H9 (cell line): ENCODE measurements at regions not wholly inside any gene's neighbourhood (a gene's known extent, or its start where the extent isn't known, plus 50 kb on each side); places are given as distances from the start of the nearest gene placed in this dataset.

Experiments
- DNase-seq: peaks from one replicate; pipeline ENCODE4 v3.0.0-alpha.2; 2017
- H2AFZ ChIP-seq: one replicate; pipeline ENCODE4 v1.6.1; 2013; ENCODE audit warnings: mild to moderate bottlenecking, low read length, control low read depth, moderate library complexity
- H2AK5ac ChIP-seq: 2 replicates; pipeline ENCODE4 v1.6.1; 2013; ENCODE audit warnings: low read length, control low read depth, mixed read lengths; ENCODE audit not compliant: insufficient read length
- H2BK120ac ChIP-seq: one replicate; pipeline ENCODE4 v1.6.1; 2013; ENCODE audit warnings: low read depth, mild to moderate bottlenecking, low read length, control low read depth, inconsistent platforms; ENCODE audit not compliant: poor library complexity, severe bottlenecking
- H2BK12ac ChIP-seq: 2 replicates; pipeline ENCODE4 v1.6.1; 2013; ENCODE audit warnings: low read length, control low read depth, mixed read lengths, low read depth; ENCODE audit not compliant: insufficient read length
- H2BK15ac ChIP-seq: 2 replicates; pipeline ENCODE4 v1.6.1; 2013; ENCODE audit warnings: low read depth, low read length, control low read depth
- H2BK20ac ChIP-seq: one replicate; pipeline ENCODE4 v1.6.1; 2013; ENCODE audit warnings: low read depth, mild to moderate bottlenecking, low read length, control low read depth, inconsistent platforms; ENCODE audit not compliant: poor library complexity, severe bottlenecking
- H2BK5ac ChIP-seq: 2 replicates; pipeline ENCODE4 v1.6.1; 2013; ENCODE audit warnings: low read length, control low read depth, mixed read lengths; ENCODE audit not compliant: insufficient read length
- H3K14ac ChIP-seq: 2 replicates; pipeline ENCODE4 v1.6.1; 2013; ENCODE audit warnings: low read length, control low read depth; ENCODE audit not compliant: insufficient read depth
- H3K18ac ChIP-seq: 2 replicates; pipeline ENCODE4 v1.6.1; 2013; ENCODE audit warnings: low read depth, mild to moderate bottlenecking, mixed read lengths, low read length, control low read depth; ENCODE audit not compliant: insufficient read length
- H3K23ac ChIP-seq: 2 replicates; pipeline ENCODE4 v1.6.1; 2013; ENCODE audit warnings: low read length, control low read depth, mixed read lengths, low read depth; ENCODE audit not compliant: insufficient read length
- H3K23me2 ChIP-seq: 2 replicates; pipeline ENCODE4 v1.6.1; 2013; ENCODE audit warnings: low read depth, mild to moderate bottlenecking, mixed read lengths, low read length, control low read depth; ENCODE audit not compliant: insufficient read length, poor library complexity, severe bottlenecking
- H3K27ac ChIP-seq: 2 replicates; pipeline ENCODE4 v1.5.1; 2013; ENCODE audit warnings: low read length, control low read depth, mixed read lengths, low read depth; ENCODE audit not compliant: insufficient read length
- H3K27me3 ChIP-seq: 2 replicates; pipeline ENCODE4 v1.6.1; 2013; ENCODE audit warnings: low read length, control low read depth, inconsistent platforms; ENCODE audit not compliant: insufficient read depth
- H3K4ac ChIP-seq: 2 replicates; pipeline ENCODE4 v1.6.1; 2013; ENCODE audit warnings: low read depth, mild to moderate bottlenecking, control low read depth, inconsistent platforms, low read length, moderate library complexity
- H3K4me1 ChIP-seq: 2 replicates; pipeline ENCODE4 v1.6.1; 2013; ENCODE audit warnings: low read length, control low read depth, inconsistent platforms; ENCODE audit not compliant: insufficient read depth
- H3K4me2 ChIP-seq: 2 replicates; pipeline ENCODE4 v1.6.1; 2013; ENCODE audit warnings: low read length, control low read depth, mixed read lengths; ENCODE audit not compliant: insufficient read length, insufficient read depth
- H3K56ac ChIP-seq: 2 replicates; pipeline ENCODE4 v1.6.1; 2013; ENCODE audit warnings: low read depth, mild to moderate bottlenecking, mixed read lengths, low read length, control low read depth; ENCODE audit not compliant: insufficient read length
- H3K79me1 ChIP-seq: 2 replicates; pipeline ENCODE4 v1.6.1; 2013; ENCODE audit warnings: low read depth, mild to moderate bottlenecking, moderate library complexity, low read length, control low read depth, inconsistent platforms; ENCODE audit not compliant: insufficient read depth, poor library complexity, severe bottlenecking
- H3K79me2 ChIP-seq: 2 replicates; pipeline ENCODE4 v1.6.1; 2013; ENCODE audit warnings: low read length, control low read depth, inconsistent platforms; ENCODE audit not compliant: insufficient read depth
- H3K9ac ChIP-seq: 2 replicates; pipeline ENCODE4 v1.6.1; 2013; ENCODE audit warnings: low read length, control low read depth, mixed read lengths; ENCODE audit not compliant: insufficient read length; ENCODE audit errors: extremely low read depth
- H3K9me3 ChIP-seq: one replicate; pipeline ENCODE4 v1.6.1; 2013; ENCODE audit warnings: low read depth, low read length, inconsistent platforms; ENCODE audit not compliant: control insufficient read depth
- H3T11ph ChIP-seq: one replicate; pipeline ENCODE4 v1.6.1; 2013; ENCODE audit warnings: mild to moderate bottlenecking, low read length, control low read depth, inconsistent platforms
- H4K20me1 ChIP-seq: one replicate; pipeline ENCODE4 v1.6.1; 2013; ENCODE audit not compliant: control insufficient read depth, insufficient read length, insufficient read depth
- H4K5ac ChIP-seq: 2 replicates; pipeline ENCODE4 v1.6.1; 2013; ENCODE audit warnings: low read depth, mild to moderate bottlenecking, mixed read lengths, low read length, control low read depth; ENCODE audit not compliant: insufficient read length
- H4K8ac ChIP-seq: replicated peaks from 2 replicates; pipeline ENCODE4 v1.6.1; 2013; ENCODE audit warnings: low read length, control low read depth, mixed read lengths, low read depth; ENCODE audit not compliant: insufficient read length
- H4K91ac ChIP-seq: 2 replicates; pipeline ENCODE4 v1.6.1; 2013; ENCODE audit warnings: low read depth, mild to moderate bottlenecking, moderate library complexity, mixed read lengths, low read length, control low read depth; ENCODE audit not compliant: insufficient read length
- H3K27ac Mint-ChIP-seq, 3 experiments: 2 replicates in 2 of 3; 3 replicates in 1 of 3; pipeline ENCODE4 v1.8.0; 2020 to 2021; ENCODE audit warnings: mixed read lengths in 3 of 3, mild to moderate bottlenecking in 1 of 3, moderate library complexity in 1 of 3
- H3K27me3 Mint-ChIP-seq: 2 replicates; pipeline ENCODE4 v1.8.0; 2021; ENCODE audit warnings: low read depth, mild to moderate bottlenecking, moderate library complexity, mixed read lengths
- H3K36me3 Mint-ChIP-seq, 3 experiments: 2 replicates in 2 of 3; 3 replicates in 1 of 3; pipeline ENCODE4 v1.8.0; 2020 to 2021; ENCODE audit warnings: low read depth in 3 of 3, mixed read lengths in 3 of 3; ENCODE audit not compliant: insufficient read depth in 1 of 3
- H3K4me1 Mint-ChIP-seq, 2 experiments: 2 replicates each; pipeline ENCODE4 v1.8.0; 2020; ENCODE audit warnings: mixed read lengths in 2 of 2
- H3K4me3 Mint-ChIP-seq, 2 experiments: 2 replicates in 1 of 2; 3 replicates in 1 of 2; pipeline ENCODE4 v1.8.0; 2020 to 2021; ENCODE audit warnings: mild to moderate bottlenecking in 2 of 2, mixed read lengths in 2 of 2, moderate library complexity in 1 of 2
- H3K9me3 Mint-ChIP-seq, 2 experiments: 2 replicates in 1 of 2; 3 replicates in 1 of 2; pipeline ENCODE4 v1.8.0; 2020; ENCODE audit warnings: mild to moderate bottlenecking in 2 of 2, mixed read lengths in 2 of 2, moderate library complexity in 1 of 2
- CTCF ChIP-seq: fragments of 200-600 bp; sonication (generic); conservative IDR thresholded peaks from 3 replicates; pipeline ENCODE4 v1.8.0; 2021; ENCODE audit warnings: antibody characterized with exemption, mild to moderate bottlenecking
- WGBS: extraction: QIAGEN DNeasy Blood & Tissue Kit; methylation state at CpG from one replicate; pipeline ENCODE4 v1.1.7; 2013; ENCODE audit warnings: missing lambda C conversion rate, low lambda C conversion rate, mixed read lengths; ENCODE audit not compliant: insufficient read length; ENCODE audit errors: extremely low coverage; 5-methylcytosine and 5-hydroxymethylcytosine counted together

GRCh38 chr22:48417225-48418070, 1410.2 kb downstream of the BRD1 start:
- Histone ChIP-seq H3K14ac (no peak overlapping the region), H4K20me1 (no peaks in the 10 kb centered on the region), H2AFZ (no peak overlapping the region), H3K9me3 (no peaks in the 10 kb centered on the region), H2BK12ac (no peak overlapping the region), H3K79me1 (no peaks in the 10 kb centered on the region), H2AK5ac (no peak overlapping the region), H3K27me3 (no peaks in the 10 kb centered on the region), H2BK5ac (no peak overlapping the region), H4K91ac (no peak overlapping the region), H2BK15ac (no peak overlapping the region), H3K18ac (no peak overlapping the region), H4K5ac (no peak overlapping the region), H3K79me2 (no peaks in the 10 kb centered on the region), H3K4ac (no peak overlapping the region), H3K4me2 (no peak overlapping the region), H3K23ac (no peak overlapping the region), H3K27ac (no peak overlapping the region), H2BK120ac (no peak overlapping the region), H4K8ac (no peak overlapping the region), H3K9ac (no peak overlapping the region), H3T11ph (no peak overlapping the region), H3K56ac (no peak overlapping the region), H2BK20ac (no peak overlapping the region), H3K23me2 (no peaks in the 10 kb centered on the region), H3K4me1 (peaks cover 6% of the 10 kb centered on the region; the same call in 1 of the 2 replicates)
- no peak overlapping the region for H3K4me3 Mint-ChIP-seq
- no peaks in the 10 kb centered on the region for H3K36me3 Mint-ChIP-seq
- H3K27ac Mint-ChIP-seq = no peak overlapping the region
- WGBS = no CpG with 5 or more reads among the region's 24 CpGs
- H3K4me1 Mint-ChIP-seq = peaks cover 17 to 19% of the 10 kb centered on the region in 2 experiments
- no peaks in the 10 kb centered on the region for H3K27me3 Mint-ChIP-seq
- TF ChIP-seq CTCF = no peak
- H3K9me3 Mint-ChIP-seq = no peaks in the 10 kb centered on the region; a peak in 1 of 5 replicates
- DNase-seq = no peak
